ENCODE measurements at regions not wholly inside any gene's neighbourhood (a gene's known extent, or its start where the extent isn't known, plus 50 kb on each side); places are given as distances from the start of the nearest gene placed in this dataset.

DNA sequence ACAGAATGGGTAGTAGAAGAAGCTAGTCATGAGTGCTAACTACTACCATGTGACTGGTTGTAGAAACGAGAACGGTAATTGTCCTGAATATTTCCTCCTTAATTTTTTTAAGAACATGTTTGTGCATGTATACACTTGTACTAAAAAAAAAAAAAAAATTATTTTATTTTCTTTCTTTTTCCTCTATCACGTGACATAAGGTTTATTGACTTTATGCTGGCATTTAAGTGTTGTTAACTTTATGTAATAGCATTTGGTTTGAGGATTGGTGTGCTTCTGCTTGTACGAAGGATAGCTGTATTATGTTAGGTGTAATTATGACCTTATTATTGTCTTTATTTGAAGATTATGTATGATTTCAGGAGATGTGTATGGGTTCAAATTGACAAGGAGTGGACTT is 349.1 kb upstream of the PTPRD start:
- no peaks in the 10 kb centered on the region for H3K27me3 ChIP-seq
- no peak overlapping the region for H3K4me3 ChIP-seq
- H3K27ac ChIP-seq, result no peak overlapping the region
- H3K4me1 ChIP-seq (ENCODE audit: low read depth), result no peaks in the 10 kb centered on the region
- H3K36me3 ChIP-seq, result no peaks in the 10 kb centered on the region
- TF ChIP-seq, protein P1, sequence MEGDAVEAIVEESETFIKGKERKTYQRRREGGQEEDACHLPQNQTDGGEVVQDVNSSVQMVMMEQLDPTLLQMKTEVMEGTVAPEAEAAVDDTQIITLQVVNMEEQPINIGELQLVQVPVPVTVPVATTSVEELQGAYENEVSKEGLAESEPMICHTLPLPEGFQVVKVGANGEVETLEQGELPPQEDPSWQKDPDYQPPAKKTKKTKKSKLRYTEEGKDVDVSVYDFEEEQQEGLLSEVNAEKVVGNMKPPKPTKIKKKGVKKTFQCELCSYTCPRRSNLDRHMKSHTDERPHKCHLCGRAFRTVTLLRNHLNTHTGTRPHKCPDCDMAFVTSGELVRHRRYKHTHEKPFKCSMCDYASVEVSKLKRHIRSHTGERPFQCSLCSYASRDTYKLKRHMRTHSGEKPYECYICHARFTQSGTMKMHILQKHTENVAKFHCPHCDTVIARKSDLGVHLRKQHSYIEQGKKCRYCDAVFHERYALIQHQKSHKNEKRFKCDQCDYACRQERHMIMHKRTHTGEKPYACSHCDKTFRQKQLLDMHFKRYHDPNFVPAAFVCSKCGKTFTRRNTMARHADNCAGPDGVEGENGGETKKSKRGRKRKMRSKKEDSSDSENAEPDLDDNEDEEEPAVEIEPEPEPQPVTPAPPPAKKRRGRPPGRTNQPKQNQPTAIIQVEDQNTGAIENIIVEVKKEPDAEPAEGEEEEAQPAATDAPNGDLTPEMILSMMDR (IDR thresholded peaks at IDR 0.05; ENCODE audit: low read depth, low read length), result no peak
- no peaks in the 10 kb centered on the region for H3K9me3 ChIP-seq (ENCODE audit: low read depth)
- DNase-seq (ENCODE audit: low read depth in 1 of 2, low spot score in 1 of 2), result no peak

DNA sequence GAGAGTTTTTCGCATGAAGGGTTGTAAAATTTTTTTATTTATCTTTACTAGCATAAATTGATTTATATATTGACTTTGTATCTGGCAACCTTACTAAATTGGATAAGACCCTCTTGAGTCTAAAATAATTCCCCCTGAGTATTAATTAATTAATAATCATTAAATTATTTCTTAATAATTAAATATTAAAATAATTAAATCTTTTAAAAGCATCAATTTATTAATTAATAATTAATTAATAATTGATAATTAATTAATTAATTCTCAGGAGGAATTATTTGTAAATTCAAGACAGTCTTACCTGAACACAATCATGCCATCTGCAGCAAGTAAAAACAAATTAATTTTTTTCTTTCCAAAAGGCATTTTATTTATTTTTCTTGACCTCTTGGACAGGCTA is 370.4 kb upstream of the PTPRD start:
- Histone ChIP-seq H3K36me3 (no peaks in the 10 kb centered on the region), H3K9me3 (ENCODE audit: low read depth) (no peaks in the 10 kb centered on the region), H3K4me1 (ENCODE audit: low read depth) (no peaks in the 10 kb centered on the region), H3K27ac (no peak overlapping the region), H3K27me3 (no peaks in the 10 kb centered on the region), H3K4me3 (no peak overlapping the region)
- TF ChIP-seq, protein P1 (IDR thresholded peaks at IDR 0.05; ENCODE audit: low read depth, low read length), result no peak
- DNase-seq (ENCODE audit: low read depth in 1 of 2, low spot score in 1 of 2), result no peak

DNA sequence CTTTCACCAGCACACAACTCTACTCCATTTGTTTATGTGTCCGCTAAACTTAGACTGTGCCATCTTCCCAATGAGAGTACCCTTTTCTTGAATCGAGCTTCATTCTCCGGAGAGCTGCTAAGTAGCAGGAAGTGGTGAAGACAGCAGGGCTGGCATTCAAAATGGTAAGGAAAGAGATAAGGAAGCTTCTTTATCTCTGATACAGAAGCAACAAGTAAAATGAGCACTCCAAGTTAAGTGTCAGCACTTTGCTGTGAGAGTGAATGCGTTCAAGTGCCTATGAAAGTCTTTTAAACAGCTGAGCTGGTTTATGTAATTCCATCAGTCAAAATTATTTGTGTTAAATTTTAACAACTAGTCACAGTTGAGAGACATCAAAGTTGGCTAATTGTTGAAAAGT is 386.8 kb upstream of the PTPRD start:
- H3K4me1 ChIP-seq (ENCODE audit: low read depth), result peaks cover 7% of the 10 kb centered on the region
- H3K36me3 ChIP-seq, result no peaks in the 10 kb centered on the region
- no peak overlapping the region for H3K27ac ChIP-seq
- no peak overlapping the region for H3K4me3 ChIP-seq
- DNase-seq (ENCODE audit: low read depth in 1 of 2, low spot score in 1 of 2), result peak in 1 of 2 donors; percentile 55
- TF ChIP-seq, protein P1 (IDR thresholded peaks at IDR 0.05; ENCODE audit: low read depth, low read length), result no peak
- H3K27me3 ChIP-seq, result peaks cover 52% of the 10 kb centered on the region
- no peaks in the 10 kb centered on the region for H3K9me3 ChIP-seq (ENCODE audit: low read depth)

GRCh38 chr9:11001546-11001945 is 388.7 kb upstream of the PTPRD start:
- Histone ChIP-seq H3K4me1 (ENCODE audit: low read depth) (peaks cover 7% of the 10 kb centered on the region), H3K4me3 (no peak overlapping the region), H3K9me3 (ENCODE audit: low read depth) (no peaks in the 10 kb centered on the region), H3K36me3 (no peaks in the 10 kb centered on the region), H3K27me3 (peaks cover 45% of the 10 kb centered on the region), H3K27ac (no peak overlapping the region)
- DNase-seq (ENCODE audit: low read depth in 1 of 2, low spot score in 1 of 2), result no peak
- TF ChIP-seq, protein P1 (IDR thresholded peaks at IDR 0.05; ENCODE audit: low read depth, low read length), result no peak

- H3K27me3 ChIP-seq, result peaks cover 34% of the 10 kb centered on the region
- TF ChIP-seq, protein P1 (IDR thresholded peaks at IDR 0.05; ENCODE audit: low read depth, low read length), result no peak
- H3K4me3 ChIP-seq, result no peak overlapping the region
- peaks cover 7% of the 10 kb centered on the region for H3K4me1 ChIP-seq (ENCODE audit: low read depth)
- H3K9me3 ChIP-seq (ENCODE audit: low read depth), result no peaks in the 10 kb centered on the region
- no peak for DNase-seq (ENCODE audit: low read depth in 1 of 2, low spot score in 1 of 2)
- no peaks in the 10 kb centered on the region for H3K36me3 ChIP-seq
- no peak overlapping the region for H3K27ac ChIP-seq
Observed at GRCh38 chr9:11002705-11003104, 389.9 kb upstream of the PTPRD start.

DNA sequence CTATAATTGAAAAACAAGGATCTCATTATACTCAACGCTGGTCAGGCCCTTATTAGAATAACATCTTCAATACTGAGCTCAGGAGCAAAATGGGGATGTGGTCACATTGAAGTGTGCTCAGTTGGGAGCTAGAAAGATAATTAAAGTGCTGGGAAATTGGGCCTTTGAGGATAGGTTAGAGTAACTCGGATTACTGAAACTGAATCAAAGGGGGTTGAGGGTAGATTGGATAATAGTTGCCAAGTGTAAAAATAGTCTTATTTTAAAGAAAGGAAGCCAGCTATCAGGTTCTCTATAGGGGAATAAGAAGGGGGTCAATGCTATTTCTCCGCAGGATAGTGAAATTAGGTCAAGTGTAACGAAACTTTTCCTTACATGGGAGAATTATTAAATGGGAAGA is 391.0 kb upstream of the PTPRD start:
- TF ChIP-seq, protein P1 (IDR thresholded peaks at IDR 0.05; ENCODE audit: low read depth, low read length), result no peak
- no peak overlapping the region for H3K27ac ChIP-seq
- no peak for DNase-seq (ENCODE audit: low read depth in 1 of 2, low spot score in 1 of 2)
- H3K4me3 ChIP-seq, result no peak overlapping the region
- H3K9me3 ChIP-seq (ENCODE audit: low read depth), result no peaks in the 10 kb centered on the region
- H3K4me1 ChIP-seq (ENCODE audit: low read depth), result peaks cover 7% of the 10 kb centered on the region
- H3K27me3 ChIP-seq, result peaks cover 29% of the 10 kb centered on the region
- no peaks in the 10 kb centered on the region for H3K36me3 ChIP-seq
